Renal pelvis (tissue), 1 donor: ENCODE measurements at regions not wholly inside any gene's neighbourhood (a gene's known extent, or its start where the extent isn't known, plus 50 kb on each side); places are given as distances from the start of the nearest gene placed in this dataset.

Experiments used
- DNase-seq: peaks from one replicate; pipeline ENCODE4 v3.0.0-alpha.2; 2013

DNA sequence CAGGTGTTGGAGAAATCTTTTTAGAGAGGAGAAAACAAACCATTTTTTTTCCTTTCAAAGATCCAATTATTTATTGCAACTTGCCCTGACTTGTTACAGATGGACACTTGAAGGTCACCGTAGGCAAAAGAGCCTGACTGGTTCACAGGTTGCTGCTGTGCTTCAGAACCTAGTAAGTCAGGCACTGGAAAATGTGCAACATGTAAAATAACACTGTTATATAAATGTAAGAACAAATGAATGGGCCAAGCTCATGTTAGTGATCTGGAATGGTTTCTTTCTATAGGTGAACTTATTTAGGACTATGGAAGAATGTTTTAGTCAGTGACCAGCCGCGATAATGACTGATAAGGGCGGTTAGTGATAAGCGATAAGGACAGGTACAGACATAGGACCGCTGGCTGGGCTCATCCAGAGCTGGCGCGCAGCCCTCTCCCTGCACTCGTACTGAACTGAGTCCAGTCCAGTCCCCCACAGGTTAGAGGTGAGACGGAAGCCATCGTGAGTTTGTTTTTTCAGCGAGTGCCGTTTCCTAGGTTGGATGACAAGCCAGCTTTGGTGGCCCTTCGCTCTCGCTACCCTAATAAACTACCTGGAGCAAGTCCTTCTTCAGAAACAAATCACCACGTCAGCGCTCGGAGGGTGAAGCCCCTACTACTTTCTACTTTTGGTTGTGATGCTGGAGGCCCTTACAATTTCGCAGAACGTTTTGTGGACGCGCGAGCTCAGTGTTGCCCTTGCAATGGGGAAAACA lies 94.4 kb upstream of the PRDM1 start:
- DNase-seq: no peak

DNA sequence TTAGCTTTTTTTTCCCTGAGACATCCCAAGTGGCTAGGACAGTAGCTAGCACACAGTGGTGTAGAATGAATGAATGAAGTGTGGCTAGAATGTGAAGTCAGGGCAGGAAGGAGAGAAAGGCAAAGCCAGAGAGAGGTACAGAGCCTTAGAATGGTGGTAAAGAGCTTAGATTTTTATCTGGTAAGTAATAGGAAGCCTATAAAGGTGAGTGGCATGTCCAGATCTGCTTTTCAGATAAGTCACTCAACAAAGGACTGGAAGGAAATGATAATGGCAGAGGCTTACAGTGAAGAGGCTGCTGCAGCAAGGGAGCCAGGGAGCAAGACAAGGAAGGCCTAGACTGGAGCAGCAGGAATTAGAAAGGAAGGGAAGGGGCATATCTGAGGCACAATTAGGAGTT lies 96.0 kb upstream of the PRDM1 start:
- no peak for DNase-seq

DNA sequence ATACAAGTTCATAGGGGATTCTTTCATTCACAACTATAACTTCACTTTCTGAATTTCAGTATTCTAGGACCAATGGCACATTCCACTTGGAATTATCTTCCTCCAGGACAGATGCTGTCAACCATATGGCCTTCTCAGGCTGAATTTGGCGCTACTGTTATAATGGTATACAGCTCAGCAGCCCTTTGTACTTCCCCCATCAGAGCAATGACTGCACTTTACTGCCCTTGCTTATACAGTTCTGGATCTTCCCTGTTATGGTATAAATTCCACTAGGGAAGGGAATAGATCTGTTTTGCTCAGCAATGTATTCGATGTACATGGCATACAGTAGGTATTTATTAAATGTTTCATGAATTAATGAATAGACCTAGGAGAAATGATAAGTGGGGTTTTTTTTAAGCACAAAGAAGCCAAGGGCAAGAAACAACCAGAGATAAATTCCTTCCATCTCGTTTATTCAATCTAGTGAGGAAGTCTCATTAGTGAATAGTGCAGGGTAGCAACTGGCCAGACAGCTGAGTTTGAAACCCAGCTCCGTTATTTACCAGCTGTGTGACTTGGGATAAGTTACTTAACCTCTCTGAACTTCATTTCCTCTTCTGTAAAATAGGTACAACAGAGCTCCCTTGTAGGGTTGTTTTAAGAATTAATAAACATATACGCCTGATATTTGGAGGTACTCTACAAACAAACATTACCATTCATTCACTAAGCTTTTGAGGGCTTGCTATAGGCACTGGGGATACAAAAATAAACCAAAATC lies 97.1 kb upstream of the PRDM1 start:
- DNase-seq: no peak

DNA sequence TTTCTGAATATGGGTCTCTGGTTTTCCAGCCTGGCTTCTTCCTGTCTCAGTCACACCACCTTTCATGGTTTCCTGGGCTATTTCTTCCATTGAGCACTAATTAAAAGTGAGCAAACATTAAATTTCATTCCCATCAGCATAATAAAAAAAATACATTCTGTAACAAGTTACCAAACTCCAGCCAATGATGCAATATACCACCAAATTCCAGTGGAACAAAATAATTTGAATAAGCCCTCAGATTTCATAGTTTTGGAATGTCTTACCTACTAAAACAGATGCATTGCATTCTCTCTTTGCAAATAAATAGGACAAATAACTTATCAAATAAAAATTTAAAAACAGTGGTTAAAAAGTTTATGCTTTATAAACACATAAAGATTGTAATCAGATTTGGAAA lies 97.8 kb upstream of the PRDM1 start:
- DNase-seq: no peak

DNA sequence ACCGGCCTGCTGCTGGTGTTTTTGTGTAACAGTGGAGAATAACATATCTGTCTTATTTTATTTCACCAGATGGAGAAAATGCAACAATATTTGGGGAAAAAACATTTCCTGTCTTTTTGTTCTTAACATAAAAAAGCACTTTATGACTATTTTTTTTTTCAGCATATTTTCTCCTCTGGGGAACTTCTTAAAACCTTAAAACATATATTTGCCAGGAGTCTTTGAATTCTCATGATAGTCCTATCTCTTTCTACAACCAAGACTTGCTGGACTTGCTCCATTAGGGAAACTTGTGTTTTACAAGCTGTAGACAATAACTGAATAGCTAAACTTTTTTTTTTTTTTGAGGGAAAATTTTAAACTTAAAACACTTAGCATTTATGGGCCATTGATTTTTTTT lies 98.6 kb upstream of the PRDM1 start:
- no peak for DNase-seq

DNA sequence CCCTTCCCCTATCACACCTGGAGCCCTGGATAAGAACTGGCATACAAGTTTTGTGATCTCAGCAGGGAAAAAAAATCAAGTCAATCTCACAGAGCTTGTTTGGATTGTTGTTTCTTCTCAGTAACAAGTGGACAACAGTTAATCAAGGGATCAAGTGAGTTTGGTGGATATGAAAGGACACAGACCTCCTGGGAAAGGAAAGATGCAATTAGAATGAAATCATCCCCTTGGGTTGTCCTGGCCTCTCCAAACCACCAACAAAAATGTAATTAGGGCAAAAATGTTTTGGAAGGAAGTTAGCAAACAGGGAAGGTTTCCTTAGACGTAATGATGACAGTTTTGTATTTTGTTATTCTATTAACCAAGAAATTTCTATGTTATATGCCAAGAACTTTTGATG lies 99.1 kb upstream of the PRDM1 start:
- DNase-seq: no peak

DNA sequence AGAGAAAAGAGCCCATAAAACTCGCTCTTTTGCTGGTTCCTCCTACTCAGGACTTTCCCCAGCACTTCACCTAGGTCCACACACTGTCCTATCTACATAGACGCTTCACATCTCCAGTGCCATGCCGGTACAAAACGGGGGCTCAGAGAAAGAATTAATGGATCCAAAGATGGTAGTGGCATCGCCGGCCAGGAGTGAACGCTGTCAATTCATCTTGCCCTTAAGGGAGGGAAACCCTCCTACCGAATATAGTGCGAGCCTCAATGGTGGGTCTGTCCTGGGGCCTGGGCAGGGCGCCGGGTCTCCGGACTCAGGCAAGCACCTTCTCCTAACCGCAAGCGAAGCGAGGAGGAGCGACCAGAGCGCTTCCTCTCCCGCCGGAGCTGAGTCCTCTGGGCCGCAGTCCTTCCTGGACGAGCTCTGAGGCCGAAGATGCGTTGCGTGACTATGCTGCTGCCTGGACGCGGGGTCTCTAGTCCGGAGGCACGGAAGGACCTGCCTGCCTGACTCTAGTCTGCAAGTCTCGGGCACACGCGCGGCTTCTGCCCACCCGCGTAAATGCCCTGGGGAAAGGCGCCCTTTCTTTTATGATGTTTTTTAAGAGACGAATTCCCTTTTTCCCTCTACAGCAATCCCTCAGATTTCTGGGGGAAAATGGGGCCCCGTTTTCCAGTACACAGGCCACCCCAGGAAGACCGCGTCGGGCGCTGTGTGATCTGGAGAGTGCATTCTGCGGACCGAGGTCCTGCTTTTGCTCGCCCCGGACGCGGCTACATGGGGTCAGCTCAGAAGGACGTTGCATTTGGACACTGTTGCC lies 100.1 kb upstream of the PRDM1 start:
- DNase-seq: no peak

DNA sequence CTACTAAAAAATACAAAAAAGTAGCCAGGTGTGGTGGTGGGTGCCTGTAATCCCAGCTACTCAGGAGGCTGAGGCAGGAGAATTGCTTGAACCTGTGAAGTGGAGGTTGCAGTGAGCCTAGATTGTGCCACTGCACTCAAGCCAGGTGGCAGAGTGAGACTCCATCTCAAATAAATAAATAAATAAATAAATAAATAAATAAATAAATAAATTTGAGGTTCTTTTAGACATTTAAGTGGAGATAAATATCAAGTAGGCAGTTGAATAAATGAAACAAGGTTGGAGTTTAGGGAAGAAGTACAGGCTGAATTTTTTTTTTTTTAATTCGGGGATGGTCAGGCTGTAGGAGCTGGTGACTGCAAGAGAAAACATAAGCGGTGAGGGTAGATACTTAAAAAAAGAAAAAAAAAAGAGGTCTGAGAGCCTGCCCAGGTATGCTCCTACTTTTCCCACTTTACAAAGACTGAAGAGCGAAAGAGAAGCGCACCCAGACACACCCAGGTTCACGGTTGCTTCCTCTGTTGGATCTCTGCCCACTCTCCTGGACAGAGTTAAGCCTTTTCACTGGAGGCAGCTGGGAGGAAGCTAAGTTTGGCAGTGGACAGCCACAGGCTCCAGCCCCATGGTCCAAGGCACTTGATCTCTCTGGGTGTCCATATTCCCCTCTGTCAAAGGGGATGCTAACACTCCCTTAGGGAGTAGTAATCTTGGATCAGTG lies 100.9 kb upstream of the PRDM1 start:
- DNase-seq: no peak

DNA sequence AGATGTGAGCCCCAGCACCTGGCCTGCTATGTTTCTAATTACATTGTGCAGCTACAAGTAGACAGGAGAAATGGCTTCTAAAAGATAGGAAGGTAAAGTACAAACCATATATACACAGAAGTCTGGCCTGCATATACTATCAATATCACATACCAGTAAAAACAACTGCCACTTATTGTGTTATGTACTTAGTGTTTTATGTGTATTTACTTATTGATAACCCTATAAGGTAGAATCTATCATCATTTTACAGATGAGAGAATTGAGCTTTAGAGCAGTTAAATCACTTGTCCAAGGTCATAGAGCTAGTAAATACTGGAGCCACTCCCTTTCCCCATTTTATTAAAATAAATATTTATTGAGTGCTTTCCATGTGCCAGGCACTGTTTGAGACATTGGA lies 102.4 kb upstream of the PRDM1 start:
- DNase-seq: no peak

DNA sequence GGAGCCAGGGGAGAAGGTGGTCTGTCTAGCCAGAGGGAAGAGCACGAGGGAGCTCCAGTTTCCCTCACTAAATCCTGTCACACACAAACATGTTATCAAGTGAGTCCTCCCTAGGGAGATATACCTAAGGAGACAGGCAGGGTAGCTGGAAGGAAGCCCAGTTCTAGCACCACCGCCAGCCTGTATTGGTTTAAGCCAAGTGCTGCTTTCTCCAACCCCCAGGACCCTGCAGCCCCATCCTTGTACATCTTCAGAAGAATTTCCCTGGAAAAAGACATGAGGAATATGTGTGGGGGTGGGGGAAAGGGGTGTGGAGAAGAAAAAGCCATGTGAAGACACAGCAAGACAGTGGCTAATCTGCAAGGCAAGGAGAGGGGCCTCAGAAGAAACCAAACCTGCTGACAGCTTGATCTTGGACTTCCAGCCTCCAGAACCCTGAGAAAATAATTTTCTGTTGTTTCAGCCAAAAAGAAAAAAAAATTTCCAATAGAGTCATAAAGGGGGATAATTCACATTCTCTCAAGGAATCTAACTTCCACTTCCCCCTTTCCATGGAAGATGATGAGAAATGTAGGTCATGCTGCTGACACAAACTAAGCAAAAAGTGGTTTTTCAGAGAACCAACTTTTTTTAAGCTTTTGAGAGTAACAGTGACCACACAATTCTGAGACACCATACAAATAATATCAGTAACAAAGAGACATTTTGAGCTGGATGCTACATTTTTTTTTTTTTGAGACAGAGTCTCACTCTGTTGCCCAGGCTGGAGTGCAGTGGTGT lies 103.2 kb upstream of the PRDM1 start:
- DNase-seq: no peak

DNA sequence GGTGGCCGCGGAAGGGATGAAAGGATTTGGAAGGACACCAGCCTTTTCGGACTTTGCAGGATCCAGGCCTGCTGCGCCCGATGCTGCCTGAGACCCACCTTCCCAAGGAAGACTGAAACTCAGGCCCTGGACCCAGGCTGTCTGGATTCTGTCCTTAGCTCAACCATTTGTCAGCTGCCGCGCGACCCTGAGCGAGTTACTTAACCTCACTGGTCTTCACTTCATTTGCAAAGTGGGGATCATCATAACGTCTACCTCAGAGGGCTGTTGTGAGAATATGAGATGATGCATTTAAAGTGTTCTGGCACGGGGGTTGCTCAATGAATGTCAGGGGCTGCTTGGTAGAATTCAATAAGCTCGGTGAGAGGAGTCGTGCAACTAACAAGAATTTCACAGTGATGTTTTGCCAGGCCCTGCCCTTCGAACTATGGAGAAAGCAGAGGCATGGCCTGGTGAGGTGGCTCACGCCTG lies 104.2 kb upstream of the PRDM1 start:
- no peak for DNase-seq

DNA sequence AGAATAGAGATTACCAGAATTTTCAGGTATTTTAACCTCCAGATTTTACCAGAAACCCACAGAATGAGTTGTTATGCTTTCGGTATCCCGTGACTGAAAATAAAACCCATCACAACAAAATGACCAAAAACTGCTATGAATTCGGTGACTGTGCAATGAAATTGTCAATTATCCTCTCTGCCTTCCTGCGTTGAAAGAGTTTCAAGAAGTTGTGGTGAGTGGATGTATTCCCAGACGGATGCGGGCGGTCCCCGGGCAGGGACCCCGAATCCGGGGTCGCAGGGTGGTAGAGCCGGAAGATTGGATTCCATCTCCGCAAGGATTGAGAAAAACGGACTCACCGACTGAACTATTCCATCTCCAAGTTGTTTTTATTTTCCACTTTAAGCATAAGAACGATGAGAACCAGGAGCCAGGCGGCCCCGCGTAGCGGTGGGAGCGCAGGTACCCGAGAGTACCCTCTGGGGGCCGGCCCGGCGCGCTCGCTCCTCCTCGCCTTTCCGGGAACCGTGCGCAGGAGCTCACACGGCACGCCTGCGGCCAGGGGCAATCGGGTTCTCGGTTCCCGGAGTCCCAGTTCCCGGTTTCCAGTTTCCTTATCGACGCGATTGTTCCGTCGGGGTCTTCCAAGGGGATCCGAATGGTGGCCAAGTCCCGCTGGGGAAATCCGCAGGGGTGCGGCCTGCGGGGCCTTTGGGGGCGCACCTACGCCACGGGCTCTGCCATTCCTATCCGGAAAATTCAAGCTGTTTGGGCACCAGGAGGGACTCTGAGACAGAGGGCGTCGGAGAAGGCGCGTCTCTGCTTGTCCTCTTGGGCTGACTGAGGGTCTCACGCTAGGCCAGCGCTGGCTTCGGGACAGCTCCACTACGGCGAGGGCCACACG lies 104.9 kb upstream of the PRDM1 start:
- DNase-seq: no peak

DNA sequence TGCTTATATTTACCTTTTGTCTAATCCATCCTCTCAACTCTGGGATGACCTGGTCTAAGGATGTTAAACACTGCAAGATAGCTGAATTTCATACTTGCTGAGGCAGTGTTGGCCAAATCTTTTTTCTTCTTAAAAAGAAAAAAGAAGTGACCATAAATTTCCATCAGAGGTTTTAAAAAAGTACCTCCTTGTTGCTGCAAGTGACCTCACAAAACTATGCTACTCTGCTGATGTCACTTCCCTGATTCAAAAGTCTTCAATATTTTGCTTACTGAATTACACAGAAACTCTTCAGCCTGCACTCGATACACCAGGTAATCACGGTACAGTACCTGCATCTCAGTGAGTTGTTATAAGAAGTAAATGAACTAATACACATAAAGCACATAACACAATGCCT lies 107.2 kb upstream of the PRDM1 start:
- DNase-seq: no peak

DNA sequence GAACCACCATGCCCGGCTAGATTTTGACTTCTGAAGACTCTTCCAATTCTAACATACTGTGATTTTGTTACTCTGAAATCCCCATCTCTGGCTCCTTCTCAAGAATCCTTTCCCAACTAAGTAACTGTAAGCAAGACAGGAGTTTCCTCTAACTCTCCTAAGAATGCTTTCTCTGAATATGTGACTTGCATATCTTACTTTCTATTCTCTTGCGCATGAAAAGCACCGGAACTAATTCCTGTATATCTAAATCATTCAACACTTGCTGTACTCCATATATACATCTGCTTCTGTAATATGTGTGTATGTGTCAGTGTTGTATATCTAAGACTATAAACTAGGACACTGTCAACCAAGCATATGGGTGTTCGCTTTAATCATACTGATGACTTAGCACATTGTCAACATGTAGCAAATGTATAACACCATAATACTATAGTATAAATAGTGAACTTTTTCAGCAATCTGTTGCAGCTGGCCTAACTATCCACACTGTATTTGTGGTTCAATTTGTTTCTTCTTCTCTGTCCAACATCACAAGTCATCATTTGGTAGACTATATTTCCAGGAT lies 108.1 kb upstream of the PRDM1 start:
- no peak for DNase-seq

DNA sequence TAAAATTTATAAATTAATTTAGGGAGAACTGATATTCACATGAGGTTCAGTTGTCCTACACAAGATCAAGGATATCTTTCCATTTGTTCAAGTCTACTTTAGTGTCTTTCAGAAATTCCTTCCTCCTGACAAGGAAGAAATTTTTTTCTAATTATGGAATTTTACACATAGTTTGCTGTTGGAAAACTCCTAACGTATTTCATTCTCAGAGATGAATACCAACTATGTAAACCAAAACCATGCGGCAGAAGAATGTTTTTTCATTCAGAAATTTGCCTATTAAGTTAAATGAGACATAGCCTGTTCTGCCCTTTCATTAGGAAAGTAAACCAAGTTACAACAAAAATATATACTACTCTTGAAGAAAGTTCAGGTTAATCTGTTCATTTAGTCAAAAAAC lies 111.2 kb upstream of the PRDM1 start:
- no peak for DNase-seq

DNA sequence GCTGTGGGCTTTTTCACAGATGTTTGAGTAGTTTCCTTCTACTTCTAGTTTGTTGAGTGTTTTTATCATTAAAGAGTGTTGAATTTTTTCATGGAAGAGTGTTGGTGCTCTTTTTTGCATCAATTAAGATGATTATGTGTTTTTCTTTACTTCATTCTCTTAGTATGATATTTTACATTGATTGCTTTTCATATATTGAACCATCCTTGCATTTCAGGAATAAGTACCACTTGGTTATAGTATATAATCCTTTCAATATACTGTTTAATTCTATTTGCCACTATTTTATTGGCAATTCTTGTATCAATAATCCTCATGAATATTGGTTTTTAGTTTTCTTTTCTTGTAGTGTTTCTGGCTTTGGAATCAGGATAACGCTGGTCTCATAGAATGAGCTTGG lies 113.7 kb upstream of the PRDM1 start:
- no peak for DNase-seq

DNA sequence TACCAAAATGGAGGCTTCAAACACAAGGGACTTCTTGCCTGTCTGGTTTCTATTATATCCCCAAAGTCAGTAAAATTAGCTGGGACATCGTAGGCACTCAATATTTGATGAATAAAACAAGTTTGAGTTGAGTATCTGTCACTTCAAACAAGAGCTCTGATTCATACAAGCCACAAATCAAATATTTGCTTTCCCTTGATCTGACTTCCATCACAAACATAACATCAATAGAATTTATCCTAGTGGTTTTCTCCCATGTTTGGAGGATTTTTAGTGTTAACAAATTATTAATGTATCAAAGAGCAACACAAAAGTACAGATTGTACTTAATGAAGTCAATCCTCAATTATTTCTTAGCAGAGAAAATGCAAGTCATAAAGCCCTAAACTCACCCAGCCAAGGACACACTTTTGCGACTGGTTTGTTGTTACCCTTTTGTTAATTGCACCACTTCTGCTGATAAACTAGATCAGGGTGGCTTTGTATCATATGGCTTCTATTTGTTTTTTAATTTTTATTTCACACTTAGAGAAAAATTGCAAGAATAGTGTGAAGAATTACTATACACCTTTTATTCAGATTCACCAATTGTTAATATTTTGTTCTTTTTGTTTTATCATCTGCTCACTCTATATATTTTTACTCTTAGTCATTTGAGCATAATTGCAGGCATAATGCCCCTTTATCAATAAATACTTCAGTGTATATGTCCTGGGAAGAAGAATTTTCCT lies 117.4 kb upstream of the PRDM1 start:
- no peak for DNase-seq

DNA sequence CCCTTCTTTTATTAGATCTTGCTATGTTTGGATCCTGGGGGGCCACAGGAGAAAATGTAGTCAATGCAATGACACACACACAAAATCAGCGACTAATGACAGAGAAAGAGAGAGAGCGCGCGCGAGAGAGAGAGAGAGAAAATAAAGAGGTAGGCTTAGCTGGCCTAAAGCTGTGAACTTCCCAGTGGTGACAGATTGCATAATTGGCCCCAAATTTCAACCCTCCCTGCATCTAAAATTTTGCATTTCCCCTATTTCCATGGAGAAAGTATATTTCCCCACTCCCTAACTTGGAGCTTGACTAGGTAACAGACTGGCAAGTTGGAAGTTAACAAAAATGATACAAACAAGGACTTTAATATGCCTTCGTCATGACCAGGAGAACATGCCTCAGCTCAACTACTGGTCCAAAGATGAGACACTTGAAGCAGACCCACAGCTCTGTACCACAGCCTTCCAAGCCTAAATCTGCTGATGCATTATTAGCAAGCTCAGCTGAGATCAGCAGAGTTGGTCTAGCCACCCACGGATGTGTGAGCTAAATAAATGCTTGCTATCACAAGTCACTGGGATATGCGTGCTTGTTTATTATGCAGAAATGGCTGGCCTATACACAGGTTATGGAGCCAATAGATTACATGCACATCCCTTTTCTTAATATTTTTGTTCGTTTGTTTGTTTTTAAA lies 118.1 kb upstream of the PRDM1 start:
- no peak for DNase-seq
